Urothelium cell line (cell line): ENCODE measurements at regions not wholly inside any gene's neighbourhood (a gene's known extent, or its start where the extent isn't known, plus 50 kb on each side); places are given as distances from the start of the nearest gene placed in this dataset.
"Not testable (repeated sequence)": the region's sequence is repeated elsewhere in the genome, so short reads cannot be mapped to it uniquely, and the experiment has no call there.

ENCODE experiments used
- DNase-seq: peaks from one replicate; pipeline ENCODE4 v3.0.0; 2011; ENCODE audit warnings: low spot score, mixed read lengths
- FAIRE-seq: peaks from 2 replicates; lab custom pipeline; 2011; peaks lifted over from hg19 to GRCh38; lab: Jason Lieb, UNC

GRCh38 chr2:132271794-132272193 is 110.0 kb upstream of the ANKRD30BL start:
- not testable (repeated sequence) for DNase-seq, FAIRE-seq

GRCh38 chr2:132272713-132273112 is 111.0 kb upstream of the ANKRD30BL start:
- FAIRE-seq (no peak), DNase-seq (no peak)

GRCh38 chr2:132273585-132273984 is 111.8 kb upstream of the ANKRD30BL start:
- DNase-seq, FAIRE-seq: not testable (repeated sequence)

GRCh38 chr2:132274000-132274399 is 112.2 kb upstream of the ANKRD30BL start:
- no peak for FAIRE-seq
- no peak for DNase-seq

- FAIRE-seq (no peak), DNase-seq (no peak)
These were observed 113.6 kb upstream of the ANKRD30BL start for GRCh38 chr2:132275396-132275795.

- FAIRE-seq: no peak
These were observed 114.8 kb upstream of the ANKRD30BL start for GRCh38 chr2:132276571-132276981.

GRCh38 chr2:132278267-132278666 is 116.5 kb upstream of the ANKRD30BL start:
- no peak for FAIRE-seq
- no peak for DNase-seq

More at GRCh38 chr2:132276571-132276981, 114.8 kb upstream of the ANKRD30BL start:
- no peak for DNase-seq

- DNase-seq (no peak), FAIRE-seq (no peak)
These were observed 117.6 kb upstream of the ANKRD30BL start for GRCh38 chr2:132279344-132279743.

GRCh38 chr2:132279930-132280615 is 118.3 kb upstream of the ANKRD30BL start:
- FAIRE-seq (no peak), DNase-seq (no peak)

GRCh38 chr2:132280912-132281311 is 119.2 kb upstream of the ANKRD30BL start:
- FAIRE-seq (no peak), DNase-seq (no peak)

- not testable (repeated sequence) for FAIRE-seq, DNase-seq
These were observed 120.4 kb upstream of the ANKRD30BL start for GRCh38 chr2:132282104-132282503.

GRCh38 chr2:132282911-132283310 is 121.2 kb upstream of the ANKRD30BL start:
- FAIRE-seq (no peak), DNase-seq (no peak)

- not testable (repeated sequence) for DNase-seq, FAIRE-seq
These were observed 124.6 kb upstream of the ANKRD30BL start for GRCh38 chr2:132286289-132286911.

GRCh38 chr2:132287910-132288309 is 126.2 kb upstream of the ANKRD30BL start:
- not testable (repeated sequence) for FAIRE-seq, DNase-seq

GRCh38 chr2:132289138-132289537 is 127.4 kb upstream of the ANKRD30BL start:
- FAIRE-seq, DNase-seq: not testable (repeated sequence)

GRCh38 chr2:132289812-132290211 is 126.8 kb upstream of the GPR39 start:
- not testable (repeated sequence) for DNase-seq, FAIRE-seq

GRCh38 chr2:132300592-132301378 is 115.8 kb upstream of the GPR39 start:
- not testable (repeated sequence) for DNase-seq, FAIRE-seq

GRCh38 chr2:132304661-132305380 is 111.8 kb upstream of the GPR39 start:
- peak; percentile 22 for DNase-seq

GRCh38 chr2:132307613-132308198 is 108.9 kb upstream of the GPR39 start:
- DNase-seq, FAIRE-seq: not testable (repeated sequence)

More at GRCh38 chr2:132304661-132305380, 111.8 kb upstream of the GPR39 start:
- peak; percentile 59 for FAIRE-seq

- DNase-seq, FAIRE-seq: not testable (repeated sequence)
These were observed 107.4 kb upstream of the GPR39 start for GRCh38 chr2:132309203-132309602.
